ENCODE measurements at regions not wholly inside any gene's neighbourhood (a gene's known extent, or its start where the extent isn't known, plus 50 kb on each side); places are given as distances from the start of the nearest gene placed in this dataset.
A peak's percentile ranks its signal among the peaks of the same experiment; 100 is the strongest.
"Not testable (repeated sequence)": the region's sequence is repeated elsewhere in the genome, so short reads cannot be mapped to it uniquely, and the experiment has no call there.

DNA sequence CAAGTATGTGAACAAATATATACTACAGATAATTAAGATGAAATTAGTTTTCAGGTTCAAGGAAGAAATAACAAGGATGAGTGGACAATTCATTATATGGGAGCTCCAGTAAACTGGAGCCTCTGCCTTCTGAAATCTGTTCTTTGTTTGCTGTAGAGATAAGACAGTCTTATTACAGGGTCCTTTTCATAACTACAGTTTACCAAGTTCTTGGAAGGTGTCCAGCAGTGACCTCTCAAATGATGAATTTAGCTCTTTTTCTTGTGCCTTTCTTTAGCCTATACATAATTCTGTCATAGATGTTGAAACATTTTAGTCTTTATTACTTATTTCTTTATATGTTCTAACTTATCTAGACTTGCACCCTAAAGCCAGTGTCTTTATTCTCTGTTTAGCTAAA is 89.7 kb upstream of the GBE1 start:
- Mint-ChIP-seq H3K36me3 (ENCODE audit: insufficient read depth in 2 of 2) (no peaks in the 10 kb centered on the region), H3K4me1 (ENCODE audit: low read depth) (no peaks in the 10 kb centered on the region)

DNA sequence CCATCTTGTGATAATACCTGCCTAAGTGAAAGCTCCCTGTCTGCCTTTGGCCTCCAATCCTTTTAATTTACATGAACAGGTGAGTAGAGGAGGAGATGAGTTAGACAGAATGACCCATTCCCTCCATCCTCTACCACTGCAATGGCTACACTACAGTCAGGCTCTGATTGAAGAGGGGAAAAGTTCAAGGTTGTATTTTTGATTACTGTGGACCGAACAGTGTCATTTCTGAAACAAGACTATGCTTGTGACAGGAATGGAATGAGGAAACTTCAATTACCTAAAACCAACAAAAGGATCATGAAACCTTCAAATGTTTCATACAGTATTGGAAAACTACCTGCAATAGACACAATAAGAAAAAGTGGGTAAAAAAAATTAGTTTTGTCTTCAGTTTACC is 85.5 kb upstream of the GBE1 start:
- H3K36me3 Mint-ChIP-seq (ENCODE audit: insufficient read depth in 2 of 2), result no peaks in the 10 kb centered on the region
- H3K4me3 Mint-ChIP-seq, result no peak overlapping the region
- H3K27me3 Mint-ChIP-seq (ENCODE audit: low read depth), result no peaks in the 10 kb centered on the region
- DNase-seq, result no peak
- H3K27ac Mint-ChIP-seq, result no peak overlapping the region
- no peaks in the 10 kb centered on the region for H3K9me3 Mint-ChIP-seq
- no peak for ATAC-seq (replicated peaks in 1 of 2)
- no peaks in the 10 kb centered on the region for H3K4me1 Mint-ChIP-seq (ENCODE audit: low read depth)

More for the DNA sequence above, 89.7 kb upstream of the GBE1 start:
- Mint-ChIP-seq H3K9me3 (no peaks in the 10 kb centered on the region), H3K27ac (no peak overlapping the region), H3K4me3 (no peak overlapping the region), H3K27me3 (ENCODE audit: low read depth) (no peaks in the 10 kb centered on the region)
- no peak for ATAC-seq (replicated peaks in 1 of 2)
- no peak for DNase-seq

DNA sequence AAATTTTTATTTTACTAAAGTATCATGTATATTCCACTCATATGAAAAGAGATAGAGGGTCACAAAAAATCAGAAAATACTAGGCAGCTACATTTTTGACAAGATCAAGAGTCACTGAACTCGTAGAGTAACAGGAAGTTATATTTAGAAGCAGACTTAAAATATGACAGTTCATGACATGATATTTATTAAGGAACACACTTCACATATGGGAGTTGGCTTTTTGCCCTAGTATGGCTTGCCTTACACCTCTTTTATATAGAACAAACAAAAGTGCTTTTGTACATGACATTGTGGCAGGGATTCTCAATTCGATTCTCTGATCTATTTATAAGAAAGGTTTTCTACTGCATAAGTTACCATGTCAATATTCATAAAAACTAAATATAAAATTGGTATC is 80.1 kb upstream of the GBE1 start:
- Mint-ChIP-seq H3K4me3 (no peak overlapping the region), H3K4me1 (ENCODE audit: low read depth) (no peaks in the 10 kb centered on the region)
- no peak for DNase-seq

DNA sequence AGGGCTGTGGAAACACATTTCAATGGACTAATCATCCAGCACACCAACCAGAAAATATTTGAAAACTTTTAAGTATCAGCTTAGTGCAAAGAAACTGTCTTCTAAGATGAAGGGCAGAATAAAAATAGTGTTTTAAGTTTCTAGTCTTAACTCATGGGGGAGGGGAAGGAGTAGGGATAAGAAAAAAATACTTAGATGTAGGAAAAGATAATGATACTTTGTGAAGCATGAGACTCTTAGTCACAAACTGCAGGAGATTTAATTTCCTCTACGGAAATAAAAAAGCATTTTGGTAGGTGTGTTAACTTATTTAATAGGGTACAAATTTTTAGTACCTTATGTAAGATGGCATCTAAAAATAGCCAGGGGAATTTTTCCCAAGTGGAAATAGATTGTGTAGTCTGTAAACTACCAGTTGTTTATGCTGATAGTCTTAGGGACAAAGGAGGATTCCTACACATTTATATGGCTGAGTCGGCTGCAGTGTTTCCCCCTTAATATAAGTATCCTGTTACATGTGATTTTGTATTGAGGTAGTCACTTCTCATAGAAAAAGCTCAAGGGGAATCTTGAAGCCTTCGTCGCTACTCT is 78.2 kb upstream of the GBE1 start:
- DNase-seq, result no peak
- Mint-ChIP-seq H3K36me3 (ENCODE audit: insufficient read depth in 2 of 2) (no peaks in the 10 kb centered on the region), H3K4me3 (no peak overlapping the region), H3K27ac (no peak overlapping the region), H3K9me3 (no peaks in the 10 kb centered on the region), H3K4me1 (ENCODE audit: low read depth) (no peaks in the 10 kb centered on the region), H3K27me3 (ENCODE audit: low read depth) (peaks cover 9% of the 10 kb centered on the region)
- ATAC-seq (replicated peaks in 1 of 2), result no peak

More for the DNA sequence above, 80.1 kb upstream of the GBE1 start:
- no peaks in the 10 kb centered on the region for H3K9me3 Mint-ChIP-seq
- no peak overlapping the region for H3K27ac Mint-ChIP-seq
- ATAC-seq (replicated peaks in 1 of 2), result no peak
- H3K27me3 Mint-ChIP-seq (ENCODE audit: low read depth), result peaks cover 9% of the 10 kb centered on the region
- H3K36me3 Mint-ChIP-seq (ENCODE audit: insufficient read depth in 2 of 2), result no peaks in the 10 kb centered on the region

DNA sequence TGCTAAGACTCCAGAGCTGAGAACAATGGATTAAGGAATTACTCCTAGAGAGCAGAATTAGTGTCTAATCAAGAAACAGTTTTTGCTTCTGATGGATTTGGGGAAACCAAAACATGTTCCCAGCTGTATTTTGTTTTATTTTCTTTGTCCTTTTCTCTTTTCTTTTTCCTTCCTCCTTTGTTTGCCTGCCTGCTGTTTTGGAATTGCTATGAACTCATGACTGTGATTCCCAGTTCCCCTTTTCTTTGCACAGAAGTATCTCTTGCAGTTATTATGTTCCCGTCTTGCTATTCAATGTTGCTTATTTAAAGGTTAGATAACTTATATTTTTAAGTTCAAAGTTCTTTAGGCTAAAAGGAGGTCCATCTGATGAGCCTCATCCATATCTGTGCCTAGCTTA is 77.0 kb upstream of the GBE1 start:
- no peaks in the 10 kb centered on the region for H3K4me1 Mint-ChIP-seq (ENCODE audit: low read depth)

DNA sequence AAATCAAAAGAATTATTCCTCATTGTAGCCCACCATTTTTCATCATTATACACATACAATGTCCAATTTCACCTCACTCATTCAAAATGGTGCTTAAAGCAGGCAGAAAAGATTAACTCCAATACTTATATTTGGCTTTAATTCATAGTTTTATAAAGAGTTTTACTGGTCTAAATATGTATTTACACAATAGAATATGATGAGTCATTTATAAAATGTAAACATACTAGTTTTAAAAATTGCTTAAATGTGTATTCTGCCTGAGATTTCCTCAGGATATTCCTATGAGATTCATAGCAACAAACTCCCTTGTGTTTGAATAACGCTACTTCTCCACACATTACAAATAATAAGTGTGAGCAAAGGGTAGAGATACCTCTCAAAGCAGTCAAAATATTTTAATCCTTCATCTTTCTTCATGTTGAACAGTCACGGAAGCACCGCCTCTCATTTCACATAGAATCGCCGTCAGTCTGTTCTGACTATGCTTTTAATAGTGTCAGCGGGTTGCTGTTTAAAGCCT is 75.7 kb upstream of the GBE1 start:
- Mint-ChIP-seq H3K4me3 (no peak overlapping the region), H3K4me1 (ENCODE audit: low read depth) (no peaks in the 10 kb centered on the region)

More for the DNA sequence above, 77.0 kb upstream of the GBE1 start:
- no peaks in the 10 kb centered on the region for H3K9me3 Mint-ChIP-seq
- DNase-seq (no peak), ATAC-seq (replicated peaks in 1 of 2) (no peak)
- H3K36me3 Mint-ChIP-seq (ENCODE audit: insufficient read depth in 2 of 2), result no peaks in the 10 kb centered on the region
- H3K27ac Mint-ChIP-seq, result no peak overlapping the region
- H3K4me3 Mint-ChIP-seq, result no peak overlapping the region
- peaks cover 9% of the 10 kb centered on the region for H3K27me3 Mint-ChIP-seq (ENCODE audit: low read depth)

DNA sequence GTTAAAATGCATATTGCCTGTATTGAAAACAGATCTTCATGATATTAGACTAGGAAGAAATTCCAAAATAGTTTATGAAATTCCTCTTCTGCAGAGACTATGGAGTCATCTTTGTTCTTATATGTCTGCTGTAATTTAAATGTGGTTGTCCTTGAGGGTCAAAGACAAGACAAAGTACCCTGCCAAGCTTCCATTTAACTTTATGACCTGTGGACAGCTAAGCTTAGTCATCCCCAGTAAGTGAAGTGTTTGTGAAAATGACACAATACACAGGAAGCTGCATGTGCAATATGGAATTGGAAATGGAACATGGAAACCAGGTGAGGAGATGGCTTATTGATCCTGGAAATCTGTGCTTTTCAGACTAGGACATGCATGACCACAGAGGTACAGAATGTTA is 68.5 kb upstream of the GBE1 start:
- no peaks in the 10 kb centered on the region for H3K36me3 Mint-ChIP-seq (ENCODE audit: insufficient read depth in 2 of 2)
- H3K9me3 Mint-ChIP-seq, result no peaks in the 10 kb centered on the region
- no peak overlapping the region for H3K27ac Mint-ChIP-seq
- no peak for DNase-seq
- ATAC-seq (replicated peaks in 1 of 2), result no peak
- H3K4me3 Mint-ChIP-seq, result no peak overlapping the region
- H3K4me1 Mint-ChIP-seq (ENCODE audit: low read depth), result no peaks in the 10 kb centered on the region
- no peaks in the 10 kb centered on the region for H3K27me3 Mint-ChIP-seq (ENCODE audit: low read depth)

More for the DNA sequence above, 75.7 kb upstream of the GBE1 start:
- DNase-seq (no peak), ATAC-seq (replicated peaks in 1 of 2) (no peak)
- Mint-ChIP-seq H3K27me3 (ENCODE audit: low read depth) (peaks cover 9% of the 10 kb centered on the region), H3K27ac (no peak overlapping the region), H3K36me3 (ENCODE audit: insufficient read depth in 2 of 2) (no peaks in the 10 kb centered on the region), H3K9me3 (no peaks in the 10 kb centered on the region)

DNA sequence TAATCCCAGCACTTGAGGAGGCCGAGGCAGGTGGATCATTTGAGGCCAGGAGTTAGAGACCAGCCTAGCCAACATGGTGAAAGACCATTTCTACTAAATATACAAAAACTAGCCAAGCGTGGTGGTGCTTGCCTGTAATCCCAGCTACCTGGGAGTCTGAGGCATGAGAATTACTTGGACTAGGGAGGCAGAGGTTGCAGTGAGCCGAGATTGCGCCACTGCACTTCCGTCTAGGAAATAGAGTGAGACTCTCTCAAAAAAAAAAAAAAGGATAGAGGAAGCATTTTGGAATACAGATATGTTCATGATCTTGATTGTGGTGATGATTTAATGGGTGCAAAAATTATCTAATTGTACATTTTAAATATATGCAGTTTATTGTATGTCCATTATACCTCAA is 67.8 kb upstream of the GBE1 start:
- DNase-seq; H3K9me3 Mint-ChIP-seq; ATAC-seq (replicated peaks in 1 of 2); H3K4me3 Mint-ChIP-seq; H3K27ac Mint-ChIP-seq; H3K36me3 Mint-ChIP-seq (ENCODE audit: insufficient read depth in 2 of 2); H3K27me3 Mint-ChIP-seq (ENCODE audit: low read depth); H3K4me1 Mint-ChIP-seq (ENCODE audit: low read depth): not testable (repeated sequence)

DNA sequence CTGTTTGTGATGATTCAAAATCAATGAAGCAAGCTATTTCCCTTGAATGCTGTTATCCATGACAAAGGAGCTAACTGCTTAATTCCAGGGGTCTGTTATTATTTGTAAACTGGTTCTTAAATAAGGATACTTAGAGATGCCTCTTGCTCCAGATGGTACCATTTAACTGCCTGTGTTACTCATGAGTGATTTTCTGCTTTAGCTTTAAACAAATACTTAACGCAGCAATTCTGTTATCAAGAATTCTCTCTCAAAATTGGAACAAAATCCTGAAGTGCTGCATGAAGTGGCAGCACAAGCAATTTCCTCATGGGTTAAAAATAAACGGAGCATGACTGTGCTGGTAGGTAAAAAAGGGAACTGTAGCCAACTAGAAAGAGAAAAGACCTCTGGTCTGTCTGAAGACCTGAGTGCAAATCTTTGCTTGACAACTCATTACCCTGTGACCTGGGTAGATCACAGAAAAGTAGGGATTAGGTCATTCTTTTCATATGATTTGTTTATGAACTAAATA is 62.5 kb upstream of the GBE1 start:
- H3K27me3 Mint-ChIP-seq (ENCODE audit: low read depth), result no peaks in the 10 kb centered on the region
- H3K27ac Mint-ChIP-seq, result no peak overlapping the region
- DNase-seq (no peak), ATAC-seq (replicated peaks in 1 of 2) (no peak)
- no peak overlapping the region for H3K4me3 Mint-ChIP-seq
- H3K9me3 Mint-ChIP-seq, result peaks cover 0 to 3% of the 10 kb centered on the region in 2 donors
- H3K36me3 Mint-ChIP-seq (ENCODE audit: insufficient read depth in 2 of 2), result no peaks in the 10 kb centered on the region
- no peaks in the 10 kb centered on the region for H3K4me1 Mint-ChIP-seq (ENCODE audit: low read depth)

DNA sequence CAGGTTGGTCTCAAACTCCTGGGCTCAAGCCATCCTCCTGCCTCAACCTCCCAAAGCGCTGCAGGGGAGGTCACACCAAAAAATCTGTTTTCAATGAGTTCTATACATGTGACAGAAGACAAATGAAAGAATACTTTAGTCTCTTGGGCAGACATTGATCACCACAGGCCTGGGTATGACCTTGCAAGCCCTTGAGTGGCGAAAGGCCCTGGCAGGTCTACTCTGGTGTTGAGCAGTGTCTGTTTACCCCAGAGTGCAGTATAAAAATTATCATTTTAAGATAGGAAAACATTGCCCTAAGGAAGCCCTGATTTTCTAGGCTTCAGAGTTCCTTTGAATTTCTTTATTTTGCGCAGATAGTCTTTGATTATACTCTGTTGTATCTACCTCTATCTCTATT is 61.6 kb upstream of the GBE1 start:
- ATAC-seq (replicated peaks in 1 of 2) (no peak), DNase-seq (no peak)
- no peaks in the 10 kb centered on the region for H3K36me3 Mint-ChIP-seq (ENCODE audit: insufficient read depth in 2 of 2)
- no peak overlapping the region for H3K4me3 Mint-ChIP-seq
- H3K9me3 Mint-ChIP-seq, result peaks cover 0 to 3% of the 10 kb centered on the region in 2 donors
- H3K27ac Mint-ChIP-seq, result no peak overlapping the region
- H3K27me3 Mint-ChIP-seq (ENCODE audit: low read depth), result no peaks in the 10 kb centered on the region
- no peaks in the 10 kb centered on the region for H3K4me1 Mint-ChIP-seq (ENCODE audit: low read depth)

DNA sequence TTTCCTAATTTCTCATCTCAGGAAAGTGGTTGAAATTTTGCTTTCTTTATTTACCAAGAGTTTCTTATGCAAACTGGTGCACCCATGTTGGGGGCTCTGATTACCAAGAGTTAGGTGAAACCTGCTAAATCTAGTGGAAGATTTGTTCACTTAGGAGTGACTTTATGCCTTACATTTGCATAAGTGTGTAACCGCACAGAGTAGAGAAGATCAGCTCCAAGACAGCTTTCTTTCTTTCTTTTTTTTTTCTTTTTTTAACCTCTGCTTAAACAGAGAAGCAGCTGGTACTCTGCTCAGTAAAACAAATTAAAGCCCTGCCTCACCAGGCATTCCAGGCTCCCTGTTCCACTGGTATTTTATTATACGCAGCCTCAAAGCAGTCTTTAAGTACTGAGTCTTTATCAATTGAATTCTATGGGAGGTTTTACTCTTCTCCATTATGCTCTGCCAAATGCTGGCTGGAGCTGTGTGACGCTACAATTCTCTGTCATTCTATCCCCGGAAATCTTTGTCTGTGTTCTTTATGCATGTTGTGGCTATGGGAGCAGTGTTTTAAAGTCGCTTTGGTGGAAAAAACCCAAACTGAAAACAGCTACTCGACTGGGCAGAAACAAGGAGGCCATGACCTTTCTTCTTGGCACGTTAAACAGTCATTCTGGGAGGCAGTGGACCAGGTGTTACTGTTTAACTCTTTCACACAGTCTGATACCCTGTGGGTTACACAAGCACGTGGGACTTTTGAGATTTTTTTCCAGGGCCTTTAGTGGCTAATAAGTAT is 55.2 kb upstream of the GBE1 start:
- H3K9me3 Mint-ChIP-seq, result peaks cover 0 to 5% of the 10 kb centered on the region in 2 donors
- peak in 1 of 2 donors; percentile 54 for ATAC-seq (replicated peaks in 1 of 2)
- H3K27ac Mint-ChIP-seq, result no peak overlapping the region
- peak overlapping the region in 1 of 2 donors; percentile 3 for H3K4me3 Mint-ChIP-seq
- H3K27me3 Mint-ChIP-seq (ENCODE audit: low read depth), result peaks cover 9% of the 10 kb centered on the region
- DNase-seq, result no peak
- H3K36me3 Mint-ChIP-seq (ENCODE audit: insufficient read depth in 2 of 2), result no peaks in the 10 kb centered on the region
- peaks cover 12% of the 10 kb centered on the region for H3K4me1 Mint-ChIP-seq (ENCODE audit: low read depth)

DNA sequence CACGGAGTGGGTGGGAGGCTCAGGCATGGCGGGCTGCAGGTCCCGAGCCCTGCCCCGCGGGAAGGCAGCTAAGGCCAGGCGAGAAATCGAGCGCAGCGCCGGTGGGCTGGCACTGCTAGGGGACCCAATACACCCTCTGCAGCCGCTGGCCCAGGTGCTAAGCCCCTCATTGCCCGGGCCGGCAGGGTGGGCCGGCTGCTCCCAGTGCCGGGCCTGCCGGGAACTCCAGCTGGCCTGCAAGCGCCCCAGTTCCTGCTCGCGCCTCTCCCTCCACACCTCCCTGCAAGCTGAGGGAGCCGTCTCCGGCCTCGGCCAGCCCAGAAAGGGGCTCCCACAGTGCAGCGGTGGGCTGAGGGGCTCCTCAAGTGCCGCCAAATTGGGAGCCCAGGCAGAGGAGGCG is 50.7 kb upstream of the GBE1 start:
- ATAC-seq (replicated peaks in 1 of 2); H3K4me3 Mint-ChIP-seq: not testable (repeated sequence)

More for the DNA sequence above, 50.7 kb upstream of the GBE1 start:
- H3K4me1 Mint-ChIP-seq (ENCODE audit: low read depth); DNase-seq; H3K36me3 Mint-ChIP-seq (ENCODE audit: insufficient read depth in 2 of 2); H3K27me3 Mint-ChIP-seq (ENCODE audit: low read depth); H3K9me3 Mint-ChIP-seq; H3K27ac Mint-ChIP-seq: not testable (repeated sequence)

Measured in activated T-cell treated with anti-CD3 and anti-CD28 coated beads, Interleukin-2, amount 50 U/mL, for 72 hours (primary cell).